Epithelial cell of proximal tubule (primary cell): ENCODE measurements at regions not wholly inside any gene's neighbourhood (a gene's known extent, or its start where the extent isn't known, plus 50 kb on each side); places are given as distances from the start of the nearest gene placed in this dataset.
A peak's percentile ranks its signal among the peaks of the same experiment; 100 is the strongest.

Source experiments
- DNase-seq: peaks from one replicate; pipeline ENCODE4 v3.0.0-alpha.2; 2011; ENCODE audit warnings: low read depth
- H3K4me3 ChIP-seq: 2 replicates; pipeline ENCODE4 v1.5.1; 2011; ENCODE audit warnings: low read depth, mild to moderate bottlenecking, low read length
- TF ChIP-seq, protein P1 (sequence below): conservative IDR thresholded peaks from 2 replicates; pipeline ENCODE4 v1.5.1; 2012; ENCODE audit warnings: low read depth, mild to moderate bottlenecking, low read length

DNA sequence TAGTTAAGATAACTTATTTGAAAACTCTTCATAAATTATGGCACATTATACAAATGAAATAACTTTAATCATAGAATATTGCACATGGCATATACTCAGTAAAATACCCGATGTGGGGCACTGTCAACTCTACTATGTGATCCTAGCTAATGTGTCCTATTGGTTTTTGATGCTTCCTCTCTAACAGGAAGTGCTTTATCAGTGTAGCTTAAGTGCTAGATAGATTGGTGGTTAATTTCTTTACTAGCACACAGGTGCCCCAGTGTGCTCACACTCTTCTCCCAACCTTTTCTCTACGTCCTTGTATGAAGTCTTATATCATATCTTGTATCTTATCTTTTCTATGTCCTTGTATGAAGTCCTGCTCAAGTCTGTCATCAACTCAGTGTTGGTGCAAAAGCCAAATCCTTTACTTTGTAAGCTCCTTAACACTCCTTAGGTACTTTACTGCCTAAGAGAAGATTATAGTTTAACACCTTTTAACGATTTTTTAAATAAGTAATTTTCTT lies 358.9 kb downstream of the CENPW start:
- no peak for DNase-seq
- TF ChIP-seq, protein P1, sequence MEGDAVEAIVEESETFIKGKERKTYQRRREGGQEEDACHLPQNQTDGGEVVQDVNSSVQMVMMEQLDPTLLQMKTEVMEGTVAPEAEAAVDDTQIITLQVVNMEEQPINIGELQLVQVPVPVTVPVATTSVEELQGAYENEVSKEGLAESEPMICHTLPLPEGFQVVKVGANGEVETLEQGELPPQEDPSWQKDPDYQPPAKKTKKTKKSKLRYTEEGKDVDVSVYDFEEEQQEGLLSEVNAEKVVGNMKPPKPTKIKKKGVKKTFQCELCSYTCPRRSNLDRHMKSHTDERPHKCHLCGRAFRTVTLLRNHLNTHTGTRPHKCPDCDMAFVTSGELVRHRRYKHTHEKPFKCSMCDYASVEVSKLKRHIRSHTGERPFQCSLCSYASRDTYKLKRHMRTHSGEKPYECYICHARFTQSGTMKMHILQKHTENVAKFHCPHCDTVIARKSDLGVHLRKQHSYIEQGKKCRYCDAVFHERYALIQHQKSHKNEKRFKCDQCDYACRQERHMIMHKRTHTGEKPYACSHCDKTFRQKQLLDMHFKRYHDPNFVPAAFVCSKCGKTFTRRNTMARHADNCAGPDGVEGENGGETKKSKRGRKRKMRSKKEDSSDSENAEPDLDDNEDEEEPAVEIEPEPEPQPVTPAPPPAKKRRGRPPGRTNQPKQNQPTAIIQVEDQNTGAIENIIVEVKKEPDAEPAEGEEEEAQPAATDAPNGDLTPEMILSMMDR, result no peak

DNA sequence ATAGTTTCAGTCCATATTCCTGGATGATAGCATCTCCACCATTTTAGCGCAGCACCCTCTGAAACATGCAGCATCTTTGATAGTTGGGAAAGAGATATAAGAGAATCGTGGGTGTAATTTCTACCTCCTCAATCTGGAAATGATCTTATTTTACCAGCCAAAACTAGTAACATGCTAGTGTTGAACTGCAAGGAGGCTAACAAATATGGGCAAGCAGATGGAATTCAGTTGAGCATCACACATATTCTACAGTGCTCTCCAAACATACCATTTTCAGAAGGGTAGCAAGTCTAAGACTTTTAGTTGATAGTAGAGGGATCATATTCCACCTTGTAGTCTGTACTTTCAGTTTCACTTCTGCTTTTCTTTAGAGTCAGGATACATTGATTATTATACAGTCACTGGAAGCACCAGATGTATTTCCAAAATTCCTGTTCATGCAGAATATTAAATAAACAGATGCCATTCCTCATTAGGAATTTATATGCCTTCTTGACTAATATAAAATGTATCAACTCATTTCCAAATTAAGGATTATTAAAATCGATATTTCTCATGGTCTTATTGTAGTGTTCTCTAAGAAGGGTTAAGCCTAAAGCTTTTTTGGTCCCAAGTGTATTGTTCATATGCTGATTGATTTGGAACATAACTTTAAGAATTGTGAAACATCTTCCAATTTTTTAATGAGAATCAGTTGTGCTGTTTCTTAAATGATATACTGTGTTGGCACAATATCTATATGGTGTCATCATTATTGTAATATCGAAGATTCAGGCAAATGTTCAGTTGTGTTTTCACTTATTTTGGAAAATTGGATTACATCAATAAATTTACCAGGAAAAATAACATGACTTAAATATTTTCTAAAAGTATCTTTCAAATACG lies 362.0 kb downstream of the CENPW start:
- no peak for DNase-seq
- H3K4me3 ChIP-seq, result no peak overlapping the region
- TF ChIP-seq, protein P1, result no peak

More for the DNA sequence above, 358.9 kb downstream of the CENPW start:
- no peak overlapping the region for H3K4me3 ChIP-seq

DNA sequence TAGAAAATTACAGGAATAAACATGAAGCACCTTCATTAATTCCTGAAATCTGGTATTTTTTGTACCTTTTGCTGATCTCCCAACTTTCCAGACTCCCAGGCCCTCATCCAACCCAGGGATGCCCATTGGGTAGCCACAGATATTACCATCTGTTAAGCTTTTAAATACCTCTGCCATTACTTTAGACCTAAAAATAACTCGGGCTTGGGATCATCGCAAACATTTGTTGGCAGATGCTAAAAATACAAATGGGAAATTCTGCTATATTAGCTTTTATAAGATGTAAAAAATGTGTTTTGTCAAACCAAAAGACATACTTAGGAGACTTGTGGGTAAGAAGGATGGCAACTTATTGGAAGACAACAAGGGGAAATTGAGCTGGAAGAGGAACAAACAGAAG lies 376.1 kb downstream of the CENPW start:
- no peak for DNase-seq
- no peak overlapping the region for H3K4me3 ChIP-seq
- TF ChIP-seq, protein P1, result no peak

DNA sequence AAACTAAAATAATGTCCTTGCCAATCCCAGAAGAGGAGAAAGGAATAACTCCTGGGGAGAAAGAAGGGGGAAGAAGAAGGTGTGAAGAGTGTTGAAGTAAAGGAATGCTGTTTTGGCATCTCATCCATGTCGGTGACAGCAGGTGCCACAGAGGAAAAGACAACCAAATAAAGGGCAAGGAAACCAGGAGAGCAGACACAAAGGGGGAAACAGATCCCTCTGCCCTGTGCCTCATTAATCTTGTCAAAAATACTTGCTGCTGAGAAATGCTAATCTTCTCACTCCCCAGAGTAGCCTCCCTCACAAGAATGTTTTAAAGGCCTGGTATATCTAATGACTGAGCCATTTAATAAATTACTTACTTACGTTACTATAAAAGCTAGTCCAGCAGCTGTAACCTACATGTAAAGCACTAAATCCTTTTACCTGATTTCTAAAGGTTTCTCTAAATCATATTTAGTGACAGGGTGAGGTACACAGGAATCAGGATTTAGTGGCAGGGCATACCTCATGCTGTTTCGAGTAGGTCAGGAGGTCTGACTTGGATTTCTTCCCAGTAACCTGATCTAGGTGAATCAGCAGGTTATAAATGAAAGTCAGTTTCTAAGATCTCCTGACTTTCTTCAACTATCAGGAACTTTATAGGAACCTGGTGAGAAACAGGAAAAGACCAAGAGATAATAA lies 377.1 kb downstream of the CENPW start:
- peak; percentile 56 for DNase-seq
- TF ChIP-seq, protein P1, result no peak
- H3K4me3 ChIP-seq, result no peak overlapping the region

DNA sequence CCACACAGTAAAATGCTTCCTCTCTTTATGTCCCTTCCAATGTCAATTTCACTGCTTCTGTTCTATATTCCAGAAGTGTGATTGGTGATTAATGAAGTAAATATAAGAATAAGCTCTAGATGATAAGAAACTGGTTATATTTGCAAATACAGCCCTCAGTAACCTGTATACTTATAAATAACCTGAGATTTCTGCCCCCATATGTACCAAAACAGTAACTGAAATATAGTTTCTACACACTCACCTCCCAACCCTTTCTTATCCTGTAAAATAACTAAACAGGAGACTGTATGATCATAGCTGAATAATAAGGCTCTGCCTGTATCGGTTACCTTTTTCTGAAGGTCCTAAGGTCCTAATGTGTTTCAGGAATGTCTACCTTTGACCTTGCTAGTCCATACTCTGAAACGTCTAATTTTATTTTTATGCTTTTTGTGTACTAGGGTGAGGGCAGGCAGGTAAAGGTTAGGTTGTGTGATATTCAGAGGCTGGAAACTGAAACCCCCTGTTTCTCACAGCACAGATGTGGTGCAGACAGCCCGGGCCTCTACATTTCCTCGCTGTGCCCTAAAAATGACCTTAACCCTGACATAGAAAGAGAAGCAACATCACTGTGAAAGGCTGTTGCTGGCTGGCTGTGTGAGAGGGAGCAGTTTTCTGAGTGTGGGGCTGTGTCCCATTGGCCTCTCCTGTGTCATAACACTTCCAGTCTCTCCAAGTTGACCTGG lies 378.8 kb downstream of the CENPW start:
- DNase-seq, result no peak
- no peak overlapping the region for H3K4me3 ChIP-seq
- TF ChIP-seq, protein P1, result no peak

DNA sequence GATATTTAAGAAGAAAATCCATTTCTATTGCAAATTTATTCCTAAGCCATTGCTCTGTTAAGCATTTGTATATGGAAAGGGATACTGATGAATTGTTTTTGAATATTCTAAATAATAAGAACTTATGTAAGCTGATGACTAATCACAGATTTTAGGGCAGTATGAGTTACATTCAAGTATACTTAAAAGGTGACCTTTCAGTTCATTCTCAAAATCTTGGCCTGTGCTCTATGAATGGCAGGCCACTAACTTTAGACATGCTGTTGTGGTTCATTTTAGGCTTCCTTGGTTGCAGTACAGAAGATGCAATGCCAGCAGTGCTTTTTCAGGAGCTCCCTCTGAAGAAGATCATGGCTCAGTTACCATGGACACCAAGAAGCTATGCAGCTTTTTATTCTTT lies 380.4 kb downstream of the CENPW start:
- no peak overlapping the region for H3K4me3 ChIP-seq
- TF ChIP-seq, protein P1, result no peak
- no peak for DNase-seq
